HUES6 (cell line): ENCODE measurements at regions not wholly inside any gene's neighbourhood (a gene's known extent, or its start where the extent isn't known, plus 50 kb on each side); places are given as distances from the start of the nearest gene placed in this dataset.

ENCODE experiments used
- H3K27ac ChIP-seq: 2 replicates; pipeline ENCODE4 v1.7.0; 2013; ENCODE audit warnings: low read depth, mild to moderate bottlenecking, low read length, inconsistent platforms
- H3K27me3 ChIP-seq: 2 replicates; pipeline ENCODE4 v1.6.1; 2013; ENCODE audit warnings: low read length; ENCODE audit not compliant: control insufficient read depth, insufficient read depth
- H3K36me3 ChIP-seq: 2 replicates; pipeline ENCODE4 v1.6.1; 2013; ENCODE audit warnings: low read length; ENCODE audit not compliant: control insufficient read depth, insufficient read depth
- H3K4me1 ChIP-seq: 2 replicates; pipeline ENCODE4 v1.6.1; 2013; ENCODE audit warnings: low read length; ENCODE audit not compliant: control insufficient read depth, insufficient read depth
- H3K4me3 ChIP-seq: 2 replicates; pipeline ENCODE4 v1.5.1; 2013; ENCODE audit warnings: low read depth, low read length
- H3K9ac ChIP-seq: one replicate; pipeline ENCODE4 v1.6.1; 2013; ENCODE audit warnings: mild to moderate bottlenecking, low read length
- H3K9me3 ChIP-seq: 2 replicates; pipeline ENCODE4 v1.6.1; 2013; ENCODE audit warnings: low read depth, low read length; ENCODE audit not compliant: control insufficient read depth, insufficient read depth

DNA sequence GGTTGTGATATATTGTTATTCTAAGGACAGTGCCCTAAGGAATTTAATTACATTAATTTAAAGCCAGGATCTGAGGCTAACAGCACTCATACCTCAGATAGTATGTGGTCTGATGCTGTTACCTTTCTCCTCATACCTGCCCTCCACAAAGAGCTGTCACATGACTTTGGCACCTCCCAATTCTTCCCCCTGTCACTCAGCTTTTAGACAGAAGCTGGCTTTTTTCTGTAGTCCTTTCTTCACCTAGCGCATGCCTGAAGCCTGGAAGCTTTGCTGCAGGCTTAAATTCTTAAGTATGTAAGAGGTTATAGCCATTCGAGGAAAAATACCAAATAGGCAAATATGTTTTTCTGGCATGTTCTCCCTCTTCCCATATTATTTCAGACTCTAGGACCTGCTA is 61.0 kb upstream of the ADAMTS19 start:
- H3K36me3 ChIP-seq: no peaks in the 10 kb centered on the region
- peaks cover 9% of the 10 kb centered on the region for H3K9me3 ChIP-seq
- H3K4me1 ChIP-seq: peaks cover 32% of the 10 kb centered on the region
- peak overlapping the region; percentile 72; the same call in 1 of the 2 replicates for H3K27ac ChIP-seq
- H3K27me3 ChIP-seq: no peaks in the 10 kb centered on the region
- H3K9ac ChIP-seq: no peak overlapping the region
- no peak overlapping the region for H3K4me3 ChIP-seq

DNA sequence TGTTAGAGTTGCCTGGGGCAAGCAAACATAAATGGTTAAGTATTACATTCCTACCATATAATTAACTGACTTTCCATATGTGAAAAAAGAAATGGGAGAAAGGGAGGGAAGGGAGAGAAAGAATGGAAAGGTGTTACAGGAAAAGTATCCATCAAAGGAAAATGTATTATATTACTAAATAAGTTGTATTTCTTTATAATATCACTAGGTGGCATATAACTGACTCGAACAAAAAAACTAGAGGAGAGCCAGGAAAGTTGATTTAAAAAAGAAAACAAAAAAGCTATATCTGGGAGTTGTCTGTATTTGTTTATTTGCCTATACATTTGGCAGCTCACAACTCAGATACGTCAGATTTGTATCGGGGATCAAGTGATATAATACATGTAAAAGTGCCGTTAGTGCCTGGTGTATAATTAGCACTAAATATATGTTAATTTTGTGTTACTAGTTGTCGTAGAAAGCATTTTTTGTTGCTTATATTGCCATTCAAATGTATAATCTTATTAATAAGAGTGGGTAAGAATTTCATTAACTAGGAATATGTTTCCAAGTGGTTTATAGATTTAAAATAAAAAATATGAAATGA is 59.6 kb upstream of the ADAMTS19 start:
- H3K4me3 ChIP-seq: no peak overlapping the region
- H3K9me3 ChIP-seq: peaks cover 9% of the 10 kb centered on the region

DNA sequence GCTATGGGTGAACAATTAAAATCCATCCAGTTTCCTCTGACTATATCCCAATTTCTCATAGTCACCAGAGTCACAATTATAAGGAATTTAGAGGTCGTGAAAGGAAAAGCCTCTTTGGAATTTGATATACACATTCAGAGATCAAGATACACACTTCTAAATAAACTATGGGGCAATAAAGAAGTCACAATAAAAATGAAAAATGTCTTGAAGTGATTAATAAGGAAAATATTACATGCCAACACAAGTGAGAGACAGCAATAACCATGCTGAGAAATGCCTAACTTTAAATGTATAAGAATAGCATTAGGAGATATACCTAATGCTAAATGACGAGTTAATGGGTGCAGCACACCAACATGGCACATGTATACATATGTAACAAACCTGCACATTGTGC is 54.9 kb upstream of the ADAMTS19 start:
- H3K36me3 ChIP-seq: no peaks in the 10 kb centered on the region
- 0 out of 2 replicates have a peak, but pooled peaks cover 3% of the 10 kb centered on the region for H3K9me3 ChIP-seq
- peaks cover 7% of the 10 kb centered on the region; the same call in 1 of the 2 replicates for H3K4me1 ChIP-seq
- no peak overlapping the region for H3K4me3 ChIP-seq
- no peak overlapping the region for H3K27ac ChIP-seq
- no peaks in the 10 kb centered on the region for H3K27me3 ChIP-seq
- no peak overlapping the region for H3K9ac ChIP-seq

More for the DNA sequence above, 59.6 kb upstream of the ADAMTS19 start:
- H3K36me3 ChIP-seq: no peaks in the 10 kb centered on the region
- H3K4me1 ChIP-seq: peaks cover 30% of the 10 kb centered on the region
- H3K27ac ChIP-seq: no peak overlapping the region
- no peak overlapping the region for H3K9ac ChIP-seq
- no peaks in the 10 kb centered on the region for H3K27me3 ChIP-seq

DNA sequence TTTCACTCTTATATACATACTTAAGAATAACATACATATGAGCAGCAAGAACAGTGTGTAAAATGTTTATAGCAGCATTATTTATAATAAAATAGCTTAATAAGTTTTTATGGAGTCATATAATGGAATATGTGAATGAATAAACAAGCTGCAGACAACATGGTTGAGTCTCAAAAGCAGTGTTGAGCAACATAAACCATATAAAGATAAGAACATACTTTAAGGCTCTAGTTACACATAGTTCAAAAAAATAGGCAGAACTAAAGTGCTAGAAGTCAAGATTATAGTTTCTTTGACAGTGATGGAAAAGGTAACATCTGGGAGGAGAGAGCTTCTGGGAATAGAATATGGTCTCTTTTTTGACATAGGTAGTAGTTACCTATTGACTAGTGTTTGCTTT is 53.7 kb upstream of the ADAMTS19 start:
- Histone ChIP-seq H3K4me3 (no peak overlapping the region), H3K27me3 (no peaks in the 10 kb centered on the region), H3K9ac (no peak overlapping the region), H3K27ac (no peak overlapping the region), H3K9me3 (0 out of 2 replicates have a peak, but pooled peaks cover 3% of the 10 kb centered on the region), H3K36me3 (no peaks in the 10 kb centered on the region), H3K4me1 (peaks cover 17% of the 10 kb centered on the region)
